ENCODE measurements at regions not wholly inside any gene's neighbourhood (a gene's known extent, or its start where the extent isn't known, plus 50 kb on each side); places are given as distances from the start of the nearest gene placed in this dataset.
A peak's percentile ranks its signal among the peaks of the same experiment; 100 is the strongest.

GRCh38 chr5:103467831-103468230, 94.8 kb downstream of the NUDT12 start:
- H3K36me3 ChIP-seq, result no peaks in the 10 kb centered on the region
- no peak overlapping the region for H3K4me3 ChIP-seq
- intact Hi-C loops (cut with DNase I; ENCODE audit: low total_unique reads) (loop anchor here (5.0 kb wide), 1 partner anchor 94 kb away; the partner anchor contains the start of gene NUDT12), in situ Hi-C loops (cut with MboI; ENCODE audit: low sequenced_read_pairs in 4 of 4) (no loop called here)
- no peak for DNase-seq
- no peak for ATAC-seq
- no peaks in the 10 kb centered on the region for H3K9me3 ChIP-seq
- H3K27me3 ChIP-seq, result no peaks in the 10 kb centered on the region
- H3K4me1 ChIP-seq, result peaks cover 34 to 41% of the 10 kb centered on the region in 2 donors
- TF ChIP-seq CTCF (IDR thresholded peaks at IDR 0.05 in 4 of 5, conservative IDR thresholded peaks at IDR 0.05 in 1 of 5), result no peak
- no peak for TF ChIP-seq POLR2A (IDR thresholded peaks at IDR 0.05)
- H3K27ac ChIP-seq, result no peak overlapping the region

GRCh38 chr5:103466495-103466894, 96.1 kb downstream of the NUDT12 start:
- Histone ChIP-seq H3K27ac (peak overlapping the region; percentile 56 to 74 (median 70)), H3K9me3 (no peaks in the 10 kb centered on the region), H3K36me3 (no peaks in the 10 kb centered on the region), H3K27me3 (no peaks in the 10 kb centered on the region), H3K4me1 (peaks cover 27 to 28% of the 10 kb centered on the region in 2 donors), H3K4me3 (no peak overlapping the region)
- DNase-seq (peak in 1 of 2 donors; percentile 25), ATAC-seq (peak; percentile 51 to 82)
- in situ Hi-C loops (cut with MboI; ENCODE audit: low sequenced_read_pairs in 4 of 4) (no loop called here), intact Hi-C loops (cut with DNase I; ENCODE audit: low total_unique reads) (loop anchor here (5.0 kb wide), 1 partner anchor 96 kb away; the partner anchor contains the start of gene NUDT12)
- no peak for TF ChIP-seq CTCF (IDR thresholded peaks at IDR 0.05 in 4 of 5, conservative IDR thresholded peaks at IDR 0.05 in 1 of 5)
- TF ChIP-seq POLR2A (IDR thresholded peaks at IDR 0.05), result no peak

- no peaks in the 10 kb centered on the region for H3K36me3 ChIP-seq
- H3K27me3 ChIP-seq, result no peaks in the 10 kb centered on the region
- intact Hi-C loops (cut with DNase I; ENCODE audit: low total_unique reads) (loop anchor here (5.0 kb wide), 1 partner anchor 96 kb away; the partner anchor contains the start of gene NUDT12), in situ Hi-C loops (cut with MboI; ENCODE audit: low sequenced_read_pairs in 4 of 4) (no loop called here)
- no peak for TF ChIP-seq POLR2A (IDR thresholded peaks at IDR 0.05)
- TF ChIP-seq CTCF (IDR thresholded peaks at IDR 0.05 in 4 of 5, conservative IDR thresholded peaks at IDR 0.05 in 1 of 5), result no peak
- ATAC-seq (peak in 1 of 2 donors; percentile 57), DNase-seq (no peak)
- peak overlapping the region; percentile 56 to 74 (median 70) for H3K27ac ChIP-seq
- H3K9me3 ChIP-seq, result no peaks in the 10 kb centered on the region
- no peak overlapping the region for H3K4me3 ChIP-seq
- peaks cover 27 to 28% of the 10 kb centered on the region in 2 donors for H3K4me1 ChIP-seq
These were observed 96.7 kb downstream of the NUDT12 start for GRCh38 chr5:103465891-103466290.

GRCh38 chr5:103464835-103465484, 97.6 kb downstream of the NUDT12 start:
- TF ChIP-seq POLR2A (IDR thresholded peaks at IDR 0.05) (no peak), CTCF (IDR thresholded peaks at IDR 0.05 in 4 of 5, conservative IDR thresholded peaks at IDR 0.05 in 1 of 5) (peak in 2 of 5 experiments; percentile 28 to 36)
- Histone ChIP-seq H3K27ac (peak overlapping the region; percentile 56 to 74 (median 70)), H3K36me3 (no peaks in the 10 kb centered on the region), H3K4me1 (peaks cover 27 to 28% of the 10 kb centered on the region in 2 donors), H3K27me3 (no peaks in the 10 kb centered on the region), H3K9me3 (no peaks in the 10 kb centered on the region), H3K4me3 (no peak overlapping the region)
- ATAC-seq (peak; percentile 71 to 86), DNase-seq (peak in 1 of 2 donors; percentile 33)
- in situ Hi-C loops (cut with MboI; ENCODE audit: low sequenced_read_pairs in 4 of 4), result no loop called here
- intact Hi-C loops (cut with DNase I; ENCODE audit: low total_unique reads), result loop anchor here (5.0 kb wide), 1 partner anchor 97 kb away; the partner anchor contains the start of gene NUDT12

Measured in gastrocnemius medialis (tissue), 4 donors.